ENCODE measurements at regions not wholly inside any gene's neighbourhood (a gene's known extent, or its start where the extent isn't known, plus 50 kb on each side); places are given as distances from the start of the nearest gene placed in this dataset.

DNA sequence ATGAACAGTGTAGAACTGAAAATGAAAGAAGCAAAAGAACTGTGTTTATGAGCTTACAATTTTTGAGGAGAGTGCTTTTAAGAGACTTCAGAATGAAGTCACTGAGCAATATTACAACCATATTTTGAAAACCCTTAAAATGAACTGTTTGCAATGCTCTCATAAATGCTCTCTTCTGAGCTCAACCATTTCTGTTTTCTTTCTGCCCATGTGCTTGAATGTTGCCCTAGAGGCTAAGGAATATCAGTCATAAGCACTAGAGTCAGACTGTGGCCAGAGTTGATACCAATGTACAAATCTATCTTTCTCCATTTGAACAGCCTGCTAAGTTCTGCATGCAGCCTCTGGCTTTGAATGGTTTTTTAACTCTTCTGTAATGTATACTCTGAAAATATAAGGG, 1092.8 kb downstream of the PCDH9 start:
- no peak for DNase-seq
- Histone ChIP-seq H3K27me3 (ENCODE audit: insufficient read depth, low read depth, severe bottlenecking) (no peaks in the 10 kb centered on the region), H3K36me3 (no peaks in the 10 kb centered on the region), H3K4me3 (ENCODE audit: low read depth, low read length) (no peak overlapping the region), H3K9me3 (ENCODE audit: severe bottlenecking) (no peaks in the 10 kb centered on the region), H3K27ac (no peak overlapping the region)
- TF ChIP-seq, protein P1, sequence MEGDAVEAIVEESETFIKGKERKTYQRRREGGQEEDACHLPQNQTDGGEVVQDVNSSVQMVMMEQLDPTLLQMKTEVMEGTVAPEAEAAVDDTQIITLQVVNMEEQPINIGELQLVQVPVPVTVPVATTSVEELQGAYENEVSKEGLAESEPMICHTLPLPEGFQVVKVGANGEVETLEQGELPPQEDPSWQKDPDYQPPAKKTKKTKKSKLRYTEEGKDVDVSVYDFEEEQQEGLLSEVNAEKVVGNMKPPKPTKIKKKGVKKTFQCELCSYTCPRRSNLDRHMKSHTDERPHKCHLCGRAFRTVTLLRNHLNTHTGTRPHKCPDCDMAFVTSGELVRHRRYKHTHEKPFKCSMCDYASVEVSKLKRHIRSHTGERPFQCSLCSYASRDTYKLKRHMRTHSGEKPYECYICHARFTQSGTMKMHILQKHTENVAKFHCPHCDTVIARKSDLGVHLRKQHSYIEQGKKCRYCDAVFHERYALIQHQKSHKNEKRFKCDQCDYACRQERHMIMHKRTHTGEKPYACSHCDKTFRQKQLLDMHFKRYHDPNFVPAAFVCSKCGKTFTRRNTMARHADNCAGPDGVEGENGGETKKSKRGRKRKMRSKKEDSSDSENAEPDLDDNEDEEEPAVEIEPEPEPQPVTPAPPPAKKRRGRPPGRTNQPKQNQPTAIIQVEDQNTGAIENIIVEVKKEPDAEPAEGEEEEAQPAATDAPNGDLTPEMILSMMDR (IDR thresholded peaks at IDR 0.05; ENCODE audit: low read depth, low read length) = no peak

- DNase-seq = no peak
- TF ChIP-seq, protein P1 (IDR thresholded peaks at IDR 0.05; ENCODE audit: low read depth, low read length) = no peak
- Histone ChIP-seq H3K27ac (no peak overlapping the region), H3K4me3 (ENCODE audit: low read depth, low read length) (no peak overlapping the region), H3K27me3 (ENCODE audit: insufficient read depth, low read depth, severe bottlenecking) (no peaks in the 10 kb centered on the region), H3K36me3 (no peaks in the 10 kb centered on the region), H3K9me3 (ENCODE audit: severe bottlenecking) (no peaks in the 10 kb centered on the region)
Measured at GRCh38 chr13:66128692-66129269, 1101.4 kb downstream of the PCDH9 start.

- no peak for DNase-seq
- no peak overlapping the region for H3K27ac ChIP-seq
- no peaks in the 10 kb centered on the region for H3K27me3 ChIP-seq (ENCODE audit: insufficient read depth, low read depth, severe bottlenecking)
- no peak overlapping the region for H3K4me3 ChIP-seq (ENCODE audit: low read depth, low read length)
- H3K36me3 ChIP-seq = no peaks in the 10 kb centered on the region
- no peaks in the 10 kb centered on the region for H3K9me3 ChIP-seq (ENCODE audit: severe bottlenecking)
- TF ChIP-seq, protein P1 (IDR thresholded peaks at IDR 0.05; ENCODE audit: low read depth, low read length) = no peak
Measured at GRCh38 chr13:66128201-66128600, 1101.9 kb downstream of the PCDH9 start.

DNA sequence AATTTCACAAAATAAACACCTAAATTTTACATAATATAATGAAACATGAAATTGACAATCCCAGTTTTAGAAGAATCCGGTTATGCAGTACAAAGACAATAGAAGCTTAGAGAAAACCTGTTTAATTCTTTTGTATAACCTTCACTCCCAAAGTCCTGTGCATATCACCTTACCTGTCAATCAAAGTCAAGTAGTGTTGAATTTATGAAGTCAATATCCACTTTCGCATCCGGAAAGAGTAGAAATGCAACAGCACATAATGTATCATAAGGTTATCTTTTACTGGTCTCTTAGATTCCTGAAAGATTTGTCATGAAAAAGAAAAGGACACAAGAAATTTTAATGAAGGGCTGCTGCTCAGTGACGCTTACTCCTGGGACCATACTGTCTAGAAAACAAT, 1112.6 kb downstream of the PCDH9 start:
- Histone ChIP-seq H3K27ac (no peak overlapping the region), H3K27me3 (ENCODE audit: insufficient read depth, low read depth, severe bottlenecking) (no peaks in the 10 kb centered on the region), H3K9me3 (ENCODE audit: severe bottlenecking) (no peaks in the 10 kb centered on the region), H3K36me3 (no peaks in the 10 kb centered on the region), H3K4me3 (ENCODE audit: low read depth, low read length) (no peak overlapping the region)
- TF ChIP-seq, protein P1 (IDR thresholded peaks at IDR 0.05; ENCODE audit: low read depth, low read length) = no peak
- no peak for DNase-seq

DNA sequence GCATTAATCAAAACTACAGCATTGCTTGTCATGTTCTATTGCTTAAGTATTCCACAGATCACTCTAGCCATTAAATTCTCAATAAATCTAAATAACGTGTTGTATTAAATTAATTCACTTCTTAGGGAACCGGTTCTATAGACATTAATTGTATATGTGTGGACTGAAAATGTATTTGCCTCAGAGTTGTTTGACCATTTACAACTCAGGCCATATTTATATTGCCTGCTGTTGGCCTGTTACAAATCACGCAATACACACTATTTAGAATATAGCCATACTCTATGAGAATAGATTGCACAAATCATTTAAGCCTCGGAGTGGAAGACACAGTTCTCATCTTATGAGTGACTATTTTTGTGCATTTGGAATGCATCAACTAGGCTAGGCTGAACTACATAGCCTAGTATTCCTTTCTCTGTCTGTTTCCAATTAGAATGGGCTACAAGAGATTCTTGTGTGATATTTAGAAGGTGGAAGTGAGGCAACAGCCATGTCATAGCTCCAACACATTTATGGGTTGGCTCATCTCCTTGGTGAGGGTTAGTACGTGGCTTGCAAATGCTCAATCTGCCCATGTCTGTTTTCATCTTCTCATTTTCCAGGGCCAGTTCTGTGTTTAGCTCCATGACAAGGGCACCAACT, 1116.1 kb downstream of the PCDH9 start:
- Histone ChIP-seq H3K9me3 (ENCODE audit: severe bottlenecking) (no peaks in the 10 kb centered on the region), H3K27me3 (ENCODE audit: insufficient read depth, low read depth, severe bottlenecking) (no peaks in the 10 kb centered on the region), H3K4me3 (ENCODE audit: low read depth, low read length) (no peak overlapping the region), H3K36me3 (no peaks in the 10 kb centered on the region), H3K27ac (no peak overlapping the region)
- no peak for DNase-seq
- TF ChIP-seq, protein P1 (IDR thresholded peaks at IDR 0.05; ENCODE audit: low read depth, low read length) = no peak

DNA sequence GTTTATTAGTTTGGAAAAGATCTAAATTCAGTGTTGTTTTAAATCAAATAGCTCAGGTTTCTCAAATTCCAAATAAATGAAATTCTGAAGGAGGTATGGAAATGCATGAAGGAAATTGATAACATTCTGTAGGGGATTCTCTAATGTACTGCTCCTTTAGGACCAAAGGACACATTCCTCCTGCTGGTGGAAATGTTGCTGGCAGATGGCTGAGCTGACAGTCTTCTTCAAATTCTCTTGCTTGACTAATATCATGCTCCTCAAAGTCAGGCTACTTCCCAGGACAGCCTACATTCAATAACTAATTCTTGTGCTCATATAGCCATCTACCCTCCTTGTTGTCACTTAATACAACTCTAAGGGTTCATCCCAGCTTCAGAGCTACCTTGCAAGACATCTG, 1118.5 kb downstream of the PCDH9 start:
- Histone ChIP-seq H3K36me3 (no peaks in the 10 kb centered on the region), H3K9me3 (ENCODE audit: severe bottlenecking) (no peaks in the 10 kb centered on the region), H3K4me3 (ENCODE audit: low read depth, low read length) (no peak overlapping the region), H3K27ac (no peak overlapping the region), H3K27me3 (ENCODE audit: insufficient read depth, low read depth, severe bottlenecking) (no peaks in the 10 kb centered on the region)
- DNase-seq = no peak
- TF ChIP-seq, protein P1 (IDR thresholded peaks at IDR 0.05; ENCODE audit: low read depth, low read length) = no peak
